ENCODE measurements at regions not wholly inside any gene's neighbourhood (a gene's known extent, or its start where the extent isn't known, plus 50 kb on each side); places are given as distances from the start of the nearest gene placed in this dataset.

GRCh38 chr2:193776988-193777387 lies 1582.3 kb upstream of the TMEFF2 start:
- Histone ChIP-seq H3K27ac (no peak overlapping the region), H3K4me3 (no peak overlapping the region), H3K4me2 (no peak overlapping the region), H2AFZ (0 out of 2 replicates have a peak overlapping the region, but pooled peaks have one; percentile 57), H3K27me3 (ENCODE audit: insufficient read depth, low read depth) (no peaks in the 10 kb centered on the region), H3K4me1 (replicated peaks; ENCODE audit: insufficient read depth) (no peaks in the 10 kb centered on the region), H3K9me2 (ENCODE audit: insufficient read depth) (no peaks in the 10 kb centered on the region; the same call in 1 of the 2 replicates), H3F3A (ENCODE audit: insufficient read depth, low read depth) (no peaks in the 10 kb centered on the region), H3K9me3 (ENCODE audit: insufficient read depth, low read depth) (no peaks in the 10 kb centered on the region), H4K20me1 (ENCODE audit: insufficient read depth) (no peaks in the 10 kb centered on the region), H3K36me3 (ENCODE audit: low read depth) (no peaks in the 10 kb centered on the region), H3K79me2 (ENCODE audit: low read depth) (no peaks in the 10 kb centered on the region)
- no peak for DNase-seq
- intact Hi-C loops (cut with micrococcal nuclease; ENCODE audit: unreplicated experiment), result no loop called here
- BruUV-seq (replicated peaks), result no TSS peak
- POLR2A ChIA-PET (ENCODE audit: unreplicated experiment), result no interaction called here
- no peak for TF ChIP-seq CTCF (conservative IDR thresholded peaks at IDR 0.05)
- TF ChIP-seq EZH2 (IDR thresholded peaks at IDR 0.05; ENCODE audit: low read depth), result no peak
- CTCF ChIA-PET, result interaction anchor here (0.7 kb wide), 1 partner anchor 1529 kb away, joined by 6 read pairs; no protein-coding TSS in a partner anchor

DNA sequence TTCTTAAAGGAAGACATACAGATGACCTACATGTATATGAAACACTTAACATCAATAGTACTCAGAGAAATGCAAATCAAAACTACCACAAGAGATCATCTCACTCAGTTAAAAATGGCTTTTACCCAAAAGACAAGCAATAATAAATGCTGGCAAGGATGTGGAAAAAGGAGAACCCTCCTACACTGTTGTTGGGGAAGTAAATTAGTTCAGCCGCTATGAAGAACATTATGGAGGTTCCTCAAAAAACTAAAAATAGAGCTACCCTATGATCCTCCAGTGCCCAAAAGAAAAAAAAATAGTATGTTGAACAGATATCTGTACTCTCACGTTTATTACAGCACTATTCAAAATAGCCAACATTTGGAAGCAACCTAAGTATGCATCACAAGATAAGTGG lies 1579.4 kb upstream of the TMEFF2 start:
- Histone ChIP-seq H3K4me3 (no peak overlapping the region), H3K4me2 (no peak overlapping the region), H3K36me3 (ENCODE audit: low read depth) (no peaks in the 10 kb centered on the region), H3K4me1 (replicated peaks; ENCODE audit: insufficient read depth) (no peaks in the 10 kb centered on the region), H4K20me1 (ENCODE audit: insufficient read depth) (no peaks in the 10 kb centered on the region), H3K9me2 (ENCODE audit: insufficient read depth) (no peaks in the 10 kb centered on the region; the same call in 1 of the 2 replicates), H3F3A (ENCODE audit: insufficient read depth, low read depth) (no peaks in the 10 kb centered on the region), H2AFZ (no peak overlapping the region), H3K27me3 (ENCODE audit: insufficient read depth, low read depth) (no peaks in the 10 kb centered on the region), H3K27ac (no peak overlapping the region), H3K79me2 (ENCODE audit: low read depth) (no peaks in the 10 kb centered on the region), H3K9me3 (ENCODE audit: insufficient read depth, low read depth) (no peaks in the 10 kb centered on the region)
- no peak for DNase-seq
- intact Hi-C loops (cut with micrococcal nuclease; ENCODE audit: unreplicated experiment), result no loop called here
- ChIA-PET CTCF (no interaction called here), POLR2A (ENCODE audit: unreplicated experiment) (no interaction called here)
- no TSS peak for BruUV-seq (replicated peaks)
- TF ChIP-seq EZH2 (IDR thresholded peaks at IDR 0.05; ENCODE audit: low read depth) (no peak), CTCF (conservative IDR thresholded peaks at IDR 0.05) (no peak)

GRCh38 chr2:193751299-193751698 lies 1556.6 kb upstream of the TMEFF2 start:
- H2AFZ ChIP-seq, result no peak overlapping the region
- CTCF ChIA-PET, result no interaction called here

More at GRCh38 chr2:193751299-193751698, 1556.6 kb upstream of the TMEFF2 start:
- BruUV-seq (replicated peaks), result no TSS peak
- H3K79me2 ChIP-seq (ENCODE audit: low read depth), result no peaks in the 10 kb centered on the region
- H3K9me3 ChIP-seq (ENCODE audit: insufficient read depth, low read depth), result no peaks in the 10 kb centered on the region
- no peak overlapping the region for H3K4me2 ChIP-seq
- H3K4me1 ChIP-seq (replicated peaks; ENCODE audit: insufficient read depth), result no peaks in the 10 kb centered on the region
- H3K9me2 ChIP-seq (ENCODE audit: insufficient read depth), result no peaks in the 10 kb centered on the region
- POLR2A ChIA-PET (ENCODE audit: unreplicated experiment), result no interaction called here
- H4K20me1 ChIP-seq (ENCODE audit: insufficient read depth), result no peaks in the 10 kb centered on the region
- TF ChIP-seq CTCF (conservative IDR thresholded peaks at IDR 0.05) (no peak), EZH2 (IDR thresholded peaks at IDR 0.05; ENCODE audit: low read depth) (no peak)
- no peaks in the 10 kb centered on the region for H3K36me3 ChIP-seq (ENCODE audit: low read depth)
- DNase-seq, result no peak
- no peaks in the 10 kb centered on the region for H3F3A ChIP-seq (ENCODE audit: insufficient read depth, low read depth)
- intact Hi-C loops (cut with micrococcal nuclease; ENCODE audit: unreplicated experiment), result no loop called here
- no peak overlapping the region for H3K4me3 ChIP-seq
- H3K27ac ChIP-seq, result no peak overlapping the region
- H3K27me3 ChIP-seq (ENCODE audit: insufficient read depth, low read depth), result no peaks in the 10 kb centered on the region

All from PC-9 (cell line).